Cardiac fibroblast (primary cell): ENCODE measurements at regions not wholly inside any gene's neighbourhood (a gene's known extent, or its start where the extent isn't known, plus 50 kb on each side); places are given as distances from the start of the nearest gene placed in this dataset.

Experiments used
- DNase-seq, 2 donors: peaks; one replicate each; pipeline versions ENCODE4 v3.0.0 to v3.0.0-alpha.2; 2010; ENCODE audit warnings: low read depth in 2 of 2
- H3K4me3 ChIP-seq, 2 donors: replicated peaks in 1 of 2; 1 replicate in 1 of 2; 2 replicates in 1 of 2; pipeline ENCODE4 v1.5.1; 2011; ENCODE audit warnings: low read depth in 2 of 2, low read length in 2 of 2, mild to moderate bottlenecking in 2 of 2, moderate library complexity in 1 of 2
- CTCF ChIP-seq: IDR thresholded peaks from one replicate; pipeline ENCODE4 v1.5.1; 2011; ENCODE audit warnings: low read depth, mild to moderate bottlenecking, low read length, inconsistent platforms

DNA sequence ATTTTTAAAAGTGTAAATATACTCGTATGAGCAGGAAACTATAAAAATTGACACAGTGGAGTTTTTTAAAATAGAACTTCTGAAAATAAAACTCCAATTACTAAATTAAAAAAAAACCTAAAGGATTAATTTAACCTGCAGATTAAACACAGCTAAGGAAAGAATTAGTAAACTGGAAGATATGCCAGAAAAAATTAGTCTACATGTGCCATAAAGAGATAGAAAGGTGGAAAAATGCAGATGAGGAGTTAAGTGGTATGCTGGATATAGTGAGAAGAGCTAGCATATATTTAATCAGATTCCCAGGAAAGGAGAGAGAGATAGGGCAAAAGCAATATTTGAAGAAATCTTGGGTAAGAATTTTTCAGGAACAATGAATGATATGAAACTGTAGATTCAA is 315.8 kb upstream of the CADM1 start:
- H3K4me3 ChIP-seq, result no peak overlapping the region
- DNase-seq, result no peak
- TF ChIP-seq CTCF, result no peak

GRCh38 chr11:115819014-115819413 is 314.8 kb upstream of the CADM1 start:
- TF ChIP-seq CTCF, result no peak
- no peak overlapping the region for H3K4me3 ChIP-seq
- no peak for DNase-seq

DNA sequence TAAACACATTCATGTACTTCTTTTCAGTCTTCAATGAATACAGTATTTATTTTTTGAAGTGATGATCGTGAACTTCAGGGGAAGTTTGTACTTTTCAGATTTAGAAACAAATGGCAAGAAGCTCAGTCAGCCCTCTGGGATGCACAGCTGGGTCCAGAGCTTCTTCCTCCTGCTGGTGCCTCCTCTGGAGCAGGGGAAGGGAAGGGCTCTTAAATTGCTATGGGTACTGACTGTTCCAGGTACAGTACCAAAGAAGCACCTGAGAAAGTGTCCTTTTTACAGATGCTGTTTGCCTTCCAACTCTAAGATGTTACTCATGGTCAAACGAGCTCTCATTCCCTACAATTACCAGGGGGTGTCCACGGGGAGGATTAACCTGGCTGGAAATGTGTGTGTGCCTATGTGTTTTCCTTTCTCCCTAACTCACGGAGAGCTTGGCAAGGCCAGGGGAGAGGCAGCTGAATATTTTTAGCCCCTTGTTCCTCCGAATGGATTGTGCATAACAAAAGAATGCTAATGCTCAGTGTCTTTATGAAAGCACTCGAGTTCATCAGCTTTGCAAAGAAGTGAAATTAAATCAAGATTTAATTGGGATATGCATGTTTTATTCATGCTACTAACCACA is 313.7 kb upstream of the CADM1 start:
- no peak for TF ChIP-seq CTCF
- no peak for DNase-seq
- H3K4me3 ChIP-seq, result no peak overlapping the region

DNA sequence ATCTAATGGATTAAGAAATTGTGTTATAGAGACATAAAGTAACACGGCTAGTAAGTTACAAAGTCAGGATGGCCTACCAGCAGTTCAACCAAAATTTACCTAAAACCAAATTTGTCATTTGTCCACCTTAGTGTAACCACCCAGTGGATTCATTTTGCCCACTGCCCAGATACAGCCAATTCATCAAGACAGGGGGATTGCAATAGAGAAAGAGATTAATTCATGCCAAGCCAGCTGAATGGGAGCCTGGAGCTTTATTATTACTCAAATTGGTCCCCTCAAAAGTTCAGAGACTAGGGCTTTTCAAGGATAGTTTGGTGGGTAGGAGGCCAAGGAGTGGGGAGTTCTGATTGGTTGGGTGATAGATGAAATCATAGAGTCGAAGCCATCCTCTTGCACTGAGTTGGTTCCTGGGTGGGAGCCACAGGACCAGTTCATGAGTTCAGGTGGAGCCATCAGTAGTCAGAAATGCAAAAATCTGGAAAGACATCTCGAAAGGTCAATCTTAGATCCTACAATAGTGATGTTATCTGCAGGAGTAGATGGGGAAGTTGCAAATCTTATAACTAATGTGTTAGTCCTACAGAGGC is 304.2 kb upstream of the CADM1 start:
- no peak overlapping the region for H3K4me3 ChIP-seq
- no peak for TF ChIP-seq CTCF
- DNase-seq, result no peak

DNA sequence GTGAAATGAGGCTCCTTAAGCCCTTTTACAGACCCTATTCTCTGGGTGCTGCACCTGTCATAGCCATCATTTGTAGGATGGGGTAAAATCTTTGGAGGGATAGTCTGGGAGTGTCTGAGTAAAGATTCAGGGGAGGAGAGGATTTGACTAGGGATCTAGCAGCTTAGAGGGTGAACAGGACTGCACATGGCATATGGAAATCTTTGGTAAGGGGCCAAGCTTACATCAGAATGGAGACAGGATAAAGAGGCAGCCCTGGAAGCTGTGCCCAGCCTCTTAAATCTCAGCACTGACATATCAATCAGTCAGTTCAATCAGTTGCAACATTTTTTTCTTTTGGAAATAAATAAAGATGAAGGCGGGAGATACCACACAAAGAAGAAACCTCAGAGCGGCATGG is 301.8 kb upstream of the CADM1 start:
- DNase-seq, result no peak
- no peak for TF ChIP-seq CTCF
- H3K4me3 ChIP-seq, result no peak overlapping the region

DNA sequence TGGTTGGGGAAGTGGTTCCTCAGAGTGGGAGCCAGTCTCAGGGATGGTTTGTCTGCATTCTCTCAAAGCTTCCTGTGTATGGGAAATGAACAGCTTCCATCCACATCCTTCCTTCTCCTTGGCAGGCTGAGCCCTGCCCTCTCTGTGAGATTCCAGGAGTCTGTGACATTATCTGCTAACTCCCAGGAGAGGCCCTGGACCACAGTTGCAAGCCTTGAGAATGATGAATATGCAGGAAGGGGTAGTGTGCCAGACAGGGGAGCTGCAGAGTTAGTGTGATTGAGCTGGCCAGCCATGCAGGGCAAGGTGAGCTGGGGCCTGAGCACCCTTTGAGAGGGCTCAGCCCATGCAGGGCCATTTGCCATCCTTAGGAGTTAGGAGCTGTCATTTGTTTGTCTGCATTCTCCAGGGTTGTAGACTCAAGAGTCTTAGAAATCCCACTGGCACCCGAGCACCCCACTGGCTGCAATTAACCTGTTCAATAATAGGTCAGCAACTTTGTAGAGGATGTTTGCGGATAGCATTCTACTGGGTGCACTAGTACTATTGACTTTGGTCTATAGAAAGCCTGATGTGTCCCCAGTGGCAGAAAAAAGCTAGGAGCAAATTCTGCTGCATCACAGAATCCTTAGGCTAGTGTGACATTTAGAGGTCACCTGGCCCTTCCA is 299.0 kb upstream of the CADM1 start:
- no peak for TF ChIP-seq CTCF
- DNase-seq, result no peak
- H3K4me3 ChIP-seq, result no peak overlapping the region
